MM.1S (cell line): ENCODE measurements at regions not wholly inside any gene's neighbourhood (a gene's known extent, or its start where the extent isn't known, plus 50 kb on each side); places are given as distances from the start of the nearest gene placed in this dataset.

ENCODE experiments used
- EZH2 ChIP-seq: fragments of 300-600 bp; sonication (generic); optimal IDR thresholded peaks from 2 replicates; pipeline ENCODE3; 2017; ENCODE audit warnings: low read depth, mild to moderate bottlenecking, antibody characterized with exemption, low read length, mixed read lengths
- EZH2phosphoT487 ChIP-seq: fragments of 300-600 bp; sonication (generic); IDR thresholded peaks from 2 replicates; pipeline ENCODE4 v1.6.1; 2018; ENCODE audit warnings: antibody characterized with exemption, low read length
- TF ChIP-seq, protein P1 (sequence below): fragments of 300-600 bp; sonication (generic); IDR thresholded peaks from 2 replicates; pipeline ENCODE4 v1.5.1; 2016; ENCODE audit warnings: antibody characterized with exemption, low read length, mixed read lengths

DNA sequence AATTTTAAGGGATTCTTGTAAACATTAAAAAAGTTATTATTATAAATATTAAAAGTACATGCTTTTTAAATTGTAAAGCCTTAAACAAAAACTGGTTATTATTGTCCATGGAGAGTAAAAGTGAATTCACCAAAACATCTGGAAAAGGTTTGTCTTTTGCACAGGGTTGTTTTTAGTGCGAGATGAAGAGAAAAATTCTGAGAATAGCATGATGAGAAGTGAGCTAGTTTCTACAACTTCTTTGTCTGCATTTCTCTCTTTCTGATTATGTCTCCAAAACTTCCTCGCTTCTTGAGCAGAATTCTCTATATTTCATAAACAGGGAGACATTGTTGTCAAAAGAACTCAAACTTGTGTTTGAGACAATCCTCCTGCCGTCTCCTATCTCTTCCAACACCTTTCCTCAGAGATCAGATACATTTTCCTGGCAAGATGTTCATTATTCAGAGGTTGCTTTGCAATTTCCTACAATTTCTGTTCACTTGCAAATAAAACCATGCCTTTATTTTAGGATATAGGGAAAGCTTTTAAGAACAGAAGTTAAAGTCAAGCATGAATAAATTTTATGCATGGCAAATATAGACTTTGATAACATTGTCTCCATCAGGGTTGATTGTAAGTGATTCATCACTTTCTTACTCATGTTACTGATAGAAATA, 372.1 kb upstream of the NPVF start:
- TF ChIP-seq, protein P1, sequence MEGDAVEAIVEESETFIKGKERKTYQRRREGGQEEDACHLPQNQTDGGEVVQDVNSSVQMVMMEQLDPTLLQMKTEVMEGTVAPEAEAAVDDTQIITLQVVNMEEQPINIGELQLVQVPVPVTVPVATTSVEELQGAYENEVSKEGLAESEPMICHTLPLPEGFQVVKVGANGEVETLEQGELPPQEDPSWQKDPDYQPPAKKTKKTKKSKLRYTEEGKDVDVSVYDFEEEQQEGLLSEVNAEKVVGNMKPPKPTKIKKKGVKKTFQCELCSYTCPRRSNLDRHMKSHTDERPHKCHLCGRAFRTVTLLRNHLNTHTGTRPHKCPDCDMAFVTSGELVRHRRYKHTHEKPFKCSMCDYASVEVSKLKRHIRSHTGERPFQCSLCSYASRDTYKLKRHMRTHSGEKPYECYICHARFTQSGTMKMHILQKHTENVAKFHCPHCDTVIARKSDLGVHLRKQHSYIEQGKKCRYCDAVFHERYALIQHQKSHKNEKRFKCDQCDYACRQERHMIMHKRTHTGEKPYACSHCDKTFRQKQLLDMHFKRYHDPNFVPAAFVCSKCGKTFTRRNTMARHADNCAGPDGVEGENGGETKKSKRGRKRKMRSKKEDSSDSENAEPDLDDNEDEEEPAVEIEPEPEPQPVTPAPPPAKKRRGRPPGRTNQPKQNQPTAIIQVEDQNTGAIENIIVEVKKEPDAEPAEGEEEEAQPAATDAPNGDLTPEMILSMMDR: no peak
- TF ChIP-seq EZH2phosphoT487 (no peak), EZH2 (no peak)
